ENCODE measurements at regions not wholly inside any gene's neighbourhood (a gene's known extent, or its start where the extent isn't known, plus 50 kb on each side); places are given as distances from the start of the nearest gene placed in this dataset.

GRCh38 chr7:51639661-51640334 is 323.2 kb upstream of the COBL start:
- Histone ChIP-seq H3K36me3 (ENCODE audit: control insufficient read depth in 2 of 2, insufficient read depth in 2 of 2, low read length in 2 of 2) (no peaks in the 10 kb centered on the region), H3K4me3 (ENCODE audit: low read length in 2 of 2) (no peak overlapping the region), H3K4me1 (ENCODE audit: control insufficient read depth in 2 of 2, insufficient read depth in 2 of 2, low read length in 2 of 2) (no peaks in the 10 kb centered on the region), H3K9me3 (ENCODE audit: control insufficient read depth in 2 of 2, low read length in 2 of 2) (no peaks in the 10 kb centered on the region), H3K27ac (ENCODE audit: low read depth in 2 of 2, low read length in 2 of 2) (no peak overlapping the region), H3K27me3 (ENCODE audit: control insufficient read depth in 2 of 2, insufficient read depth in 2 of 2, low read length in 2 of 2) (no peaks in the 10 kb centered on the region), H3K9ac (ENCODE audit: low read depth in 1 of 2, low read length in 2 of 2) (no peak overlapping the region)

- Histone ChIP-seq H3K9ac (ENCODE audit: low read depth in 1 of 2, low read length in 2 of 2) (no peak overlapping the region), H3K27me3 (ENCODE audit: control insufficient read depth in 2 of 2, insufficient read depth in 2 of 2, low read length in 2 of 2) (no peaks in the 10 kb centered on the region), H3K36me3 (ENCODE audit: control insufficient read depth in 2 of 2, insufficient read depth in 2 of 2, low read length in 2 of 2) (no peaks in the 10 kb centered on the region), H3K27ac (ENCODE audit: low read depth in 2 of 2, low read length in 2 of 2) (no peak overlapping the region), H3K9me3 (ENCODE audit: control insufficient read depth in 2 of 2, low read length in 2 of 2) (no peaks in the 10 kb centered on the region), H3K4me3 (ENCODE audit: low read length in 2 of 2) (no peak overlapping the region), H3K4me1 (ENCODE audit: control insufficient read depth in 2 of 2, insufficient read depth in 2 of 2, low read length in 2 of 2) (no peaks in the 10 kb centered on the region)
Observed at GRCh38 chr7:51636503-51636902, 319.9 kb upstream of the COBL start.

DNA sequence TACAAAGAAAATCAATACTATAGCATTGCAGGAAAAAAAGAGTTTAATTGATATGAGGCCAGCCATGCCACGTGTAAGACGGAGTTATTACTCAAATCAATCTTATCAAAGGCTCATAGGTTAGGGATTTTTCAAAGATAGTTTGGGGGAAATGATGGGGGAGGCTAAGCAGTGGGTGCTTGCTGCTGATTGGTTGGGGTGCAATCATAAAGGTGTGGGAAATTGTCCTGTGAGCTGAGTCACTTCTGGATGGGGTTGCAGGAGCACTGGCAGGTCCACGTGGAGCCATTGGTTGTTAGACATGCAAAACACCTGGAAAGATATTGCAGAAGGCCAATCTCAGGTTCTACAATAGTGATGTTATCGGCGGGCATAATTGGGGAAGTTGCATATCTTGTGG is 319.2 kb upstream of the COBL start:
- no peaks in the 10 kb centered on the region for H3K4me1 ChIP-seq (ENCODE audit: control insufficient read depth in 2 of 2, insufficient read depth in 2 of 2, low read length in 2 of 2)
- H3K4me3 ChIP-seq (ENCODE audit: low read length in 2 of 2) = no peak overlapping the region
- no peaks in the 10 kb centered on the region for H3K9me3 ChIP-seq (ENCODE audit: control insufficient read depth in 2 of 2, low read length in 2 of 2)
- no peak overlapping the region for H3K27ac ChIP-seq (ENCODE audit: low read depth in 2 of 2, low read length in 2 of 2)
- H3K27me3 ChIP-seq (ENCODE audit: control insufficient read depth in 2 of 2, insufficient read depth in 2 of 2, low read length in 2 of 2) = no peaks in the 10 kb centered on the region
- H3K9ac ChIP-seq (ENCODE audit: low read depth in 1 of 2, low read length in 2 of 2) = no peak overlapping the region
- H3K36me3 ChIP-seq (ENCODE audit: control insufficient read depth in 2 of 2, insufficient read depth in 2 of 2, low read length in 2 of 2) = no peaks in the 10 kb centered on the region

- Histone ChIP-seq H3K36me3 (ENCODE audit: control insufficient read depth in 2 of 2, insufficient read depth in 2 of 2, low read length in 2 of 2) (no peaks in the 10 kb centered on the region), H3K9ac (ENCODE audit: low read depth in 1 of 2, low read length in 2 of 2) (no peak overlapping the region), H3K4me3 (ENCODE audit: low read length in 2 of 2) (no peak overlapping the region), H3K27me3 (ENCODE audit: control insufficient read depth in 2 of 2, insufficient read depth in 2 of 2, low read length in 2 of 2) (no peaks in the 10 kb centered on the region), H3K27ac (ENCODE audit: low read depth in 2 of 2, low read length in 2 of 2) (no peak overlapping the region), H3K4me1 (ENCODE audit: control insufficient read depth in 2 of 2, insufficient read depth in 2 of 2, low read length in 2 of 2) (no peaks in the 10 kb centered on the region), H3K9me3 (ENCODE audit: control insufficient read depth in 2 of 2, low read length in 2 of 2) (no peaks in the 10 kb centered on the region)
Observed at GRCh38 chr7:51634538-51634937, 317.9 kb upstream of the COBL start.

- Histone ChIP-seq H3K4me1 (ENCODE audit: control insufficient read depth in 2 of 2, insufficient read depth in 2 of 2, low read length in 2 of 2) (no peaks in the 10 kb centered on the region), H3K9ac (ENCODE audit: low read depth in 1 of 2, low read length in 2 of 2) (no peak overlapping the region), H3K9me3 (ENCODE audit: control insufficient read depth in 2 of 2, low read length in 2 of 2) (no peaks in the 10 kb centered on the region), H3K27ac (ENCODE audit: low read depth in 2 of 2, low read length in 2 of 2) (no peak overlapping the region), H3K36me3 (ENCODE audit: control insufficient read depth in 2 of 2, insufficient read depth in 2 of 2, low read length in 2 of 2) (no peaks in the 10 kb centered on the region), H3K27me3 (ENCODE audit: control insufficient read depth in 2 of 2, insufficient read depth in 2 of 2, low read length in 2 of 2) (no peaks in the 10 kb centered on the region), H3K4me3 (ENCODE audit: low read length in 2 of 2) (no peak overlapping the region)
Observed at GRCh38 chr7:51634025-51634424, 317.4 kb upstream of the COBL start.

GRCh38 chr7:51633596-51633995 is 317.0 kb upstream of the COBL start:
- no peaks in the 10 kb centered on the region for H3K27me3 ChIP-seq (ENCODE audit: control insufficient read depth in 2 of 2, insufficient read depth in 2 of 2, low read length in 2 of 2)

GRCh38 chr7:51633006-51633405 is 316.4 kb upstream of the COBL start:
- Histone ChIP-seq H3K4me1 (ENCODE audit: control insufficient read depth in 2 of 2, insufficient read depth in 2 of 2, low read length in 2 of 2) (no peaks in the 10 kb centered on the region), H3K4me3 (ENCODE audit: low read length in 2 of 2) (no peak overlapping the region), H3K9ac (ENCODE audit: low read depth in 1 of 2, low read length in 2 of 2) (no peak overlapping the region), H3K27me3 (ENCODE audit: control insufficient read depth in 2 of 2, insufficient read depth in 2 of 2, low read length in 2 of 2) (no peaks in the 10 kb centered on the region), H3K27ac (ENCODE audit: low read depth in 2 of 2, low read length in 2 of 2) (no peak overlapping the region), H3K36me3 (ENCODE audit: control insufficient read depth in 2 of 2, insufficient read depth in 2 of 2, low read length in 2 of 2) (no peaks in the 10 kb centered on the region), H3K9me3 (ENCODE audit: control insufficient read depth in 2 of 2, low read length in 2 of 2) (no peaks in the 10 kb centered on the region)

More at GRCh38 chr7:51633596-51633995, 317.0 kb upstream of the COBL start:
- Histone ChIP-seq H3K9me3 (ENCODE audit: control insufficient read depth in 2 of 2, low read length in 2 of 2) (no peaks in the 10 kb centered on the region), H3K4me1 (ENCODE audit: control insufficient read depth in 2 of 2, insufficient read depth in 2 of 2, low read length in 2 of 2) (no peaks in the 10 kb centered on the region), H3K36me3 (ENCODE audit: control insufficient read depth in 2 of 2, insufficient read depth in 2 of 2, low read length in 2 of 2) (no peaks in the 10 kb centered on the region), H3K9ac (ENCODE audit: low read depth in 1 of 2, low read length in 2 of 2) (no peak overlapping the region), H3K27ac (ENCODE audit: low read depth in 2 of 2, low read length in 2 of 2) (no peak overlapping the region), H3K4me3 (ENCODE audit: low read length in 2 of 2) (no peak overlapping the region)

DNA sequence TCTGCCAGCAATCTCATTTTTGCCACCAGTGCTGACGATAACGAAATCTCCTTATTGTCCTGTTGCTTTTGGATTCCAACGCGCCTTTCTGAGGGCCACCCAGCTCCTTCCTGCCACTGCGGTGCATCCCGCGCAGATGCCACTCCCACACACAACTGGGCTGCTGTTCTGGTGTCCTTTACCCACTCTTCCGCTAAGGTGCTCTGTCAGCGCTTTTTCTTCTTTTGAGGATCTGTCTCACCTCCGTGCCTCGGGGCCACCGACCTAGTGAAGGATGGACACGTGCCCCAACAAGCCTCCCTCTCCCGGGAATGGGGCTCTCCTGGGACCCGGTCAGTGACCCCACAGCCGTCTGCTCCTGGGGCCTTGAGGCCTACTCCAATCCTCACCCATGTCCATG is 314.3 kb upstream of the COBL start:
- Histone ChIP-seq H3K27me3 (ENCODE audit: control insufficient read depth in 2 of 2, insufficient read depth in 2 of 2, low read length in 2 of 2) (no peaks in the 10 kb centered on the region), H3K9ac (ENCODE audit: low read depth in 1 of 2, low read length in 2 of 2) (no peak overlapping the region), H3K36me3 (ENCODE audit: control insufficient read depth in 2 of 2, insufficient read depth in 2 of 2, low read length in 2 of 2) (no peaks in the 10 kb centered on the region), H3K27ac (ENCODE audit: low read depth in 2 of 2, low read length in 2 of 2) (no peak overlapping the region), H3K9me3 (ENCODE audit: control insufficient read depth in 2 of 2, low read length in 2 of 2) (no peaks in the 10 kb centered on the region), H3K4me1 (ENCODE audit: control insufficient read depth in 2 of 2, insufficient read depth in 2 of 2, low read length in 2 of 2) (no peaks in the 10 kb centered on the region), H3K4me3 (ENCODE audit: low read length in 2 of 2) (no peak overlapping the region)

DNA sequence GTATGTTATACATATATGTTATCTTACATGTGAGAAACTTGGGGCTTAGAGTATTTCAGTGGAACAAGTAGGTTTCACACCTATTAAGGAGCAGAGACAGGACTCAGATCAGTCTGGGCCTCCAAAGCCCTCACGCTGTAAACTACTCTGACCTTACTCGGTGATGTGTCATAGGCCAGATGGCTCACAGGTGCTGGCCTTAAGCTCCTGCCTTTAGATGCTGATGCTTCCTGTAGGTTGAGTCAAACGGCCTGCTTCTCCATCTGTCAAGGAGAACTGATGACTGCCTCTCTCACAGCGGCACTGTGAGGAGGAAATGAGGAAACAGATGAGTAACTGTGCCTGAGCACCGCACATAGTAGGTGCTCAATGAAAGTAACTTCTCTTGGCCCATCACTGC is 312.6 kb upstream of the COBL start:
- Histone ChIP-seq H3K36me3 (ENCODE audit: control insufficient read depth in 2 of 2, insufficient read depth in 2 of 2, low read length in 2 of 2) (no peaks in the 10 kb centered on the region), H3K9me3 (ENCODE audit: control insufficient read depth in 2 of 2, low read length in 2 of 2) (no peaks in the 10 kb centered on the region), H3K27ac (ENCODE audit: low read depth in 2 of 2, low read length in 2 of 2) (no peak overlapping the region), H3K9ac (ENCODE audit: low read depth in 1 of 2, low read length in 2 of 2) (no peak overlapping the region), H3K4me1 (ENCODE audit: control insufficient read depth in 2 of 2, insufficient read depth in 2 of 2, low read length in 2 of 2) (no peaks in the 10 kb centered on the region), H3K4me3 (ENCODE audit: low read length in 2 of 2) (no peak overlapping the region), H3K27me3 (ENCODE audit: control insufficient read depth in 2 of 2, insufficient read depth in 2 of 2, low read length in 2 of 2) (no peaks in the 10 kb centered on the region)

DNA sequence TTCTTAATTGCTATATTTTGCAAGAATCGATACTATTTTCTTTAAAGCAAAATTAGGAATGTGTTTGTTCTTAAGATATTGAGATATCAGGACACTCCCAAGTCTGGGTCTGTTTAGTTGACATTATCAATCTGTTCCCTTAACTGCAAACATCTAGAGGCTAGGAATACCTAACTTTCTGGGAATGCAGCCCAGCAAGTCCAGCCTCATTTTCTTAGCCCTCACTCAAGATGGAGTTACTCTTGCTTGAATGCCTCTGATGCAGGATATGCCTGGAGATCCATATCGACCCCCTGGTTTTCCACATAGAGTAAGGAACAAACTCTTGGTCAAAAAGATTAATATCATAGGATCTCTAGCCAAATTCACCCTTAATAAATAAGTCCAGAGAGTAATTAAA is 305.3 kb upstream of the COBL start:
- Histone ChIP-seq H3K36me3 (ENCODE audit: control insufficient read depth in 2 of 2, insufficient read depth in 2 of 2, low read length in 2 of 2) (no peaks in the 10 kb centered on the region), H3K9me3 (ENCODE audit: control insufficient read depth in 2 of 2, low read length in 2 of 2) (no peaks in the 10 kb centered on the region), H3K27me3 (ENCODE audit: control insufficient read depth in 2 of 2, insufficient read depth in 2 of 2, low read length in 2 of 2) (no peaks in the 10 kb centered on the region), H3K27ac (ENCODE audit: low read depth in 2 of 2, low read length in 2 of 2) (no peak overlapping the region), H3K4me1 (ENCODE audit: control insufficient read depth in 2 of 2, insufficient read depth in 2 of 2, low read length in 2 of 2) (no peaks in the 10 kb centered on the region), H3K4me3 (ENCODE audit: low read length in 2 of 2) (no peak overlapping the region), H3K9ac (ENCODE audit: low read depth in 1 of 2, low read length in 2 of 2) (no peak overlapping the region)

DNA sequence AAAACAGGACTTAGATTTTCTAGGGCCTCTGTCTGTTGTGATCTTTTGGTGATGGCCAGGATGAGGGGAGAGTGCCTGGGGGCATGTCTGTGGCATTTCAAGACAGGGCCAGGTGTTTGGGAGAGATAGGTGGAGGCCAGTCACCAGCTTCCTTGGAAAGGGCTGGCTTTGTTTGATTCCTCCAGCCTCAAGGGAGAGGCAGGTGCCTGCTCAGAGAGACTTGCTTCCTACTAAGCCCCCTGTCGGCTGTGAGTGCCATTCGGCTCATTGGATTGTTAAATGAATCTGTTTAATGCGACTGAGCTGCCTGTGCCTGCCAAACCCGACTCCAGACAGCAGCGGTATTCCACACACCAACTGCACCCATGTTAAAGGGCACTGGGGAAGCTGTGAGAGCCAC is 304.1 kb upstream of the COBL start:
- H3K27me3 ChIP-seq (ENCODE audit: control insufficient read depth in 2 of 2, insufficient read depth in 2 of 2, low read length in 2 of 2) = no peaks in the 10 kb centered on the region
- no peak overlapping the region for H3K27ac ChIP-seq (ENCODE audit: low read depth in 2 of 2, low read length in 2 of 2)
- no peaks in the 10 kb centered on the region for H3K9me3 ChIP-seq (ENCODE audit: control insufficient read depth in 2 of 2, low read length in 2 of 2)
- H3K4me3 ChIP-seq (ENCODE audit: low read length in 2 of 2) = no peak overlapping the region
- no peaks in the 10 kb centered on the region for H3K4me1 ChIP-seq (ENCODE audit: control insufficient read depth in 2 of 2, insufficient read depth in 2 of 2, low read length in 2 of 2)
- no peaks in the 10 kb centered on the region for H3K36me3 ChIP-seq (ENCODE audit: control insufficient read depth in 2 of 2, insufficient read depth in 2 of 2, low read length in 2 of 2)
- no peak overlapping the region for H3K9ac ChIP-seq (ENCODE audit: low read depth in 1 of 2, low read length in 2 of 2)
